ENCODE measurements at regions not wholly inside any gene's neighbourhood (a gene's known extent, or its start where the extent isn't known, plus 50 kb on each side); places are given as distances from the start of the nearest gene placed in this dataset.

DNA sequence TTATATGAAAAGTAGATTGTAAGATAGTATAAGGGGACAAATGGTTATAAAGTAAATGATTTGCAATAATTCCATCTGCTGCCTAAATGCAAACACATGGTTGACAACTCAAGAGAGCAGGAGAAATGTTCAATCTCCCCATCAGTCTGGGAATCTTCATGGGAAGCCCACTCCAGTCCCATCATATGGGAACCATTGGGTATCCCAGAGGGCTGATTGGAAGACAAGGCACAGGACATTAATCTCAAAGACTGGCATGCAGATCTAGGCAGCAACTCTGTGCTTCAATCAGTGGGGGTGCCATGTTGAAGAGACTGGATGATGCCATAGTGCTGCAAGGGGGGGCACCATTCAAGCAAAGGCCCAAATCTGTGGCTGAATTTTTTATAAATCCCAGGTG is 193.1 kb upstream of the PDE4D start:
- TF ChIP-seq, protein P1, sequence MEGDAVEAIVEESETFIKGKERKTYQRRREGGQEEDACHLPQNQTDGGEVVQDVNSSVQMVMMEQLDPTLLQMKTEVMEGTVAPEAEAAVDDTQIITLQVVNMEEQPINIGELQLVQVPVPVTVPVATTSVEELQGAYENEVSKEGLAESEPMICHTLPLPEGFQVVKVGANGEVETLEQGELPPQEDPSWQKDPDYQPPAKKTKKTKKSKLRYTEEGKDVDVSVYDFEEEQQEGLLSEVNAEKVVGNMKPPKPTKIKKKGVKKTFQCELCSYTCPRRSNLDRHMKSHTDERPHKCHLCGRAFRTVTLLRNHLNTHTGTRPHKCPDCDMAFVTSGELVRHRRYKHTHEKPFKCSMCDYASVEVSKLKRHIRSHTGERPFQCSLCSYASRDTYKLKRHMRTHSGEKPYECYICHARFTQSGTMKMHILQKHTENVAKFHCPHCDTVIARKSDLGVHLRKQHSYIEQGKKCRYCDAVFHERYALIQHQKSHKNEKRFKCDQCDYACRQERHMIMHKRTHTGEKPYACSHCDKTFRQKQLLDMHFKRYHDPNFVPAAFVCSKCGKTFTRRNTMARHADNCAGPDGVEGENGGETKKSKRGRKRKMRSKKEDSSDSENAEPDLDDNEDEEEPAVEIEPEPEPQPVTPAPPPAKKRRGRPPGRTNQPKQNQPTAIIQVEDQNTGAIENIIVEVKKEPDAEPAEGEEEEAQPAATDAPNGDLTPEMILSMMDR (conservative IDR thresholded peaks at IDR 0.05) = no peak
- no peak for TF ChIP-seq ZFX (IDR thresholded peaks at IDR 0.05)

Data from C4-2B (cell line).